Tibial artery (tissue), 4 donors: ENCODE measurements at regions not wholly inside any gene's neighbourhood (a gene's known extent, or its start where the extent isn't known, plus 50 kb on each side); places are given as distances from the start of the nearest gene placed in this dataset.
"Not testable (repeated sequence)": the region's sequence is repeated elsewhere in the genome, so short reads cannot be mapped to it uniquely, and the experiment has no call there.

Source experiments
- DNase-seq, 2 donors: peaks; one replicate each; pipeline ENCODE4 v3.0.0-alpha.2; 2019
- H3K27ac ChIP-seq, 2 donors: fragments of 200-600 bp; sonication (generic) in 1 of 2; 1 replicate in 1 of 2; 2 replicates in 1 of 2; pipeline ENCODE4 v1.5.1; 2018 to 2019; ENCODE audit warnings: mild to moderate bottlenecking in 1 of 2
- H3K27me3 ChIP-seq, 2 donors: fragments of 200-600 bp; sonication (generic) in 1 of 2; one replicate each; pipeline versions ENCODE4 v1.5.1 to v1.6.0; 2016 to 2019
- H3K36me3 ChIP-seq, 3 donors: fragments of 200-600 bp; sonication (generic) in 2 of 3; one replicate each; pipeline ENCODE4 v1.5.1; 2016 to 2019; ENCODE audit warnings: mild to moderate bottlenecking in 2 of 3
- H3K4me1 ChIP-seq, 4 donors: fragments of 200-600 bp; sonication (generic) in 2 of 4; 1 replicate in 3 of 4; 2 replicates in 1 of 4; pipeline ENCODE4 v1.5.1; 2016 to 2019
- H3K4me3 ChIP-seq, 2 donors: fragments of 200-600 bp; sonication (generic) in 1 of 2; 1 replicate in 1 of 2; 2 replicates in 1 of 2; pipeline ENCODE4 v1.5.1; 2018 to 2019; ENCODE audit warnings: mild to moderate bottlenecking in 2 of 2
- H3K9me3 ChIP-seq, 3 donors: fragments of 200-600 bp; sonication (generic) in 1 of 3; one replicate each; pipeline ENCODE4 v1.5.1; 2016 to 2019
- intact Hi-C: fragments of 100-400 bp; cut with DNase I; formaldehyde crosslinking; loops from one replicate; pipeline ENCODE4 v1.15.0; 2023; ENCODE audit warnings: low total_unique reads
- TF ChIP-seq, protein P1 (sequence below), 2 experiments: fragments of 200-600 bp in 1 of 2; fragments of 450-650 bp in 1 of 2; IDR thresholded peaks; one replicate each; pipeline ENCODE4 v1.5.1; 2017 to 2019; ENCODE audit warnings: antibody characterized with exemption in 2 of 2, mild to moderate bottlenecking in 1 of 2, moderate library complexity in 1 of 2

DNA sequence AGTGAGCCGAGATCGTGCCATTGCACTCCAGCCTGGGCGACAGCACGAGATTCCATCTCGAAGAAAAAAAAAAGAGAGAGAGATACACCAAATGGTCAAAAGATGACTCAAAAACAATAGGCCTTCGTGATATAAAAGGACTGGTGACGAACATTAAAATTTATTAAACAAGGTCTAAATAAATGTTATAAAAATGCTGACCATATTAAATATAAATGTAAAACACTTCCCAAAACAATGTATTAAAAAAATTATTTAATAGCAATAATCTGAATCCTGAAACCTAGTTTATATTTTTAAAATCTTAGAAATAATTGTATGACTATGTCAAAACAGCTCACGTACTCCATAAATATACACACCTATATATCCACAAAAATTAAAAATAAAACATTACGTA, 247.6 kb downstream of the SETD4 start:
- Histone ChIP-seq H3K9me3 (no peaks in the 10 kb centered on the region), H3K4me3 (no peak overlapping the region), H3K4me1 (no peaks in the 10 kb centered on the region), H3K27ac (no peak overlapping the region), H3K27me3 (no peaks in the 10 kb centered on the region), H3K36me3 (no peaks in the 10 kb centered on the region)
- intact Hi-C loops = no loop called here
- DNase-seq = no peak
- TF ChIP-seq, protein P1, sequence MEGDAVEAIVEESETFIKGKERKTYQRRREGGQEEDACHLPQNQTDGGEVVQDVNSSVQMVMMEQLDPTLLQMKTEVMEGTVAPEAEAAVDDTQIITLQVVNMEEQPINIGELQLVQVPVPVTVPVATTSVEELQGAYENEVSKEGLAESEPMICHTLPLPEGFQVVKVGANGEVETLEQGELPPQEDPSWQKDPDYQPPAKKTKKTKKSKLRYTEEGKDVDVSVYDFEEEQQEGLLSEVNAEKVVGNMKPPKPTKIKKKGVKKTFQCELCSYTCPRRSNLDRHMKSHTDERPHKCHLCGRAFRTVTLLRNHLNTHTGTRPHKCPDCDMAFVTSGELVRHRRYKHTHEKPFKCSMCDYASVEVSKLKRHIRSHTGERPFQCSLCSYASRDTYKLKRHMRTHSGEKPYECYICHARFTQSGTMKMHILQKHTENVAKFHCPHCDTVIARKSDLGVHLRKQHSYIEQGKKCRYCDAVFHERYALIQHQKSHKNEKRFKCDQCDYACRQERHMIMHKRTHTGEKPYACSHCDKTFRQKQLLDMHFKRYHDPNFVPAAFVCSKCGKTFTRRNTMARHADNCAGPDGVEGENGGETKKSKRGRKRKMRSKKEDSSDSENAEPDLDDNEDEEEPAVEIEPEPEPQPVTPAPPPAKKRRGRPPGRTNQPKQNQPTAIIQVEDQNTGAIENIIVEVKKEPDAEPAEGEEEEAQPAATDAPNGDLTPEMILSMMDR (IDR thresholded peaks at IDR 0.05) = no peak

DNA sequence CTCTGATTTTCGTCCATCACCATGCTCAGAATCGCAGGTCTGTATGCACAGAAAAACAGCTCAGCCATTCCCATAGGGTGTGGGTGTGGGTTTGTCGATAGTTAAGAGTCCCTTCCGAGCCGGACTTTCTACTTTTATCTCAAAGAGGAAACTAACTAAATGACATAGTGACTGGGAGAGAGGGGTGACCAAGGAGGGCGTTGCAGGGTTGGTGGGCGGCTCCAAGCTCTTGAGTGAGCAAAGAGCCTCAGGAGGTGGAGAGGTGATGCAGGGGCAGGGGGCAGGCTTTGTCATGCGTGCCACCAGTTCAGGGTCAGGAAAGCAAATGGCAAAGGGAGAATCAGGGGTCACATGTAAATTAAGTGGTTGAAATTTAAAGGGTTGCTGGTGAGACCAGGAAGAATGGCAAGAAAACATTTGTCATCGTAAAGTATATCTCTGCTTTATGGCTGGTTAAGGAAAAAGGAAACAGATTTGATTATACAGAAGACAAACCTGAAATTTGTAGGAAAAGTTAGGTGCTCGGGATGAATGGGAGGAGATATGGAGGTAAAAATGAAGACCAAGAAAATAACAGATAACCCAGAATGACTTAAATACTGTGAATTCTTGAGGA, 249.0 kb downstream of the SETD4 start:
- no peaks in the 10 kb centered on the region for H3K4me1 ChIP-seq
- intact Hi-C loops = no loop called here
- H3K4me3 ChIP-seq = no peak overlapping the region
- no peak for DNase-seq
- no peak overlapping the region for H3K27ac ChIP-seq
- H3K27me3 ChIP-seq = no peaks in the 10 kb centered on the region
- no peaks in the 10 kb centered on the region for H3K9me3 ChIP-seq
- TF ChIP-seq, protein P1 (IDR thresholded peaks at IDR 0.05) = no peak
- no peaks in the 10 kb centered on the region for H3K36me3 ChIP-seq

DNA sequence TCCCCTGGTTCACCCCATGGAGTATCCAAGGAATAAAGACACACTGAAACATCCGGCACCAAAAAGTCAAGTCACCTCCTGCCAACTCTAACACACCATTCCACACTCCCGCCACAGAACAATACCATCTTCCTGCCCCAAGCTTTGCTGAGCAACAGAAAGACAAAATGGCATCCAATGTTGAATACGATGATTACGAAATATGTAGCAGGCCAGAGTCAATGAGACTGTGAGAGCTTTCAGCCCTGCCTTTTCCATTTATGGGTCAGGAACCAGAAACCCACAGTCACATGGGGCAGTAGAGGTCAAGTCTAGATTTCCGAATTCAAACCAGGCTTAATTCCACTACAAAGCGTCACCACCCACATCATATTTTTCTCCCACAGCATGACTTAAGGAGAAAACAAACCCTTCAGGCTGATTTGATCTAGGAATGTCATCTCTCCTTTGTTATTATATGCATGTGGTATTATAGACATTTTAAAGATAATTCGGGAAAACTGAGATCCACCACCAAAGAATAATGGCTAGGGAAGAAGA, 249.8 kb downstream of the SETD4 start:
- DNase-seq = no peak
- Histone ChIP-seq H3K27me3 (no peaks in the 10 kb centered on the region), H3K9me3 (no peaks in the 10 kb centered on the region), H3K4me3 (no peak overlapping the region), H3K36me3 (no peaks in the 10 kb centered on the region), H3K4me1 (no peaks in the 10 kb centered on the region), H3K27ac (no peak overlapping the region)
- TF ChIP-seq, protein P1 (IDR thresholded peaks at IDR 0.05) = no peak
- intact Hi-C loops = no loop called here

DNA sequence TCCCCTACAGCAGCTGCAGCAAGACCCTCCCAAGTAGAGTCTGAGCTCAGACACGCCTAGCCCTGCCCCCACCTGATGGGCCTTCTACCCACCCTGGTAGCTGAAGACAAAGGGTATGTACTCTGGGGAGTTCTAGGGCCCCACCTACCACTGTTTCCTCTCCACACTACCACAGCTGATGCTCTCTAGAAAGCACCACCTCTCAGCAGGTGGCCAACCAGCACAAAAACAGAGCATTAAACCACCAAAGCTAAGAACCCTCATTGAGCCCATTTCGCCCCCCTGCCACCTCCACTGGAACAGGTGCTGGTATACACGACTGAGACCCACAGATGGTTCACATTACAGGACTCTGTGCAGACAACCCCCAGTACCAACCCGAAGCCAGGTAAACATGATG, 258.9 kb downstream of the SETD4 start:
- no peak for DNase-seq
- Histone ChIP-seq H3K36me3 (no peaks in the 10 kb centered on the region), H3K27me3 (no peaks in the 10 kb centered on the region), H3K4me1 (no peaks in the 10 kb centered on the region), H3K9me3 (no peaks in the 10 kb centered on the region), H3K4me3 (no peak overlapping the region), H3K27ac (no peak overlapping the region)
- TF ChIP-seq, protein P1 (IDR thresholded peaks at IDR 0.05) = no peak
- intact Hi-C loops = no loop called here

DNA sequence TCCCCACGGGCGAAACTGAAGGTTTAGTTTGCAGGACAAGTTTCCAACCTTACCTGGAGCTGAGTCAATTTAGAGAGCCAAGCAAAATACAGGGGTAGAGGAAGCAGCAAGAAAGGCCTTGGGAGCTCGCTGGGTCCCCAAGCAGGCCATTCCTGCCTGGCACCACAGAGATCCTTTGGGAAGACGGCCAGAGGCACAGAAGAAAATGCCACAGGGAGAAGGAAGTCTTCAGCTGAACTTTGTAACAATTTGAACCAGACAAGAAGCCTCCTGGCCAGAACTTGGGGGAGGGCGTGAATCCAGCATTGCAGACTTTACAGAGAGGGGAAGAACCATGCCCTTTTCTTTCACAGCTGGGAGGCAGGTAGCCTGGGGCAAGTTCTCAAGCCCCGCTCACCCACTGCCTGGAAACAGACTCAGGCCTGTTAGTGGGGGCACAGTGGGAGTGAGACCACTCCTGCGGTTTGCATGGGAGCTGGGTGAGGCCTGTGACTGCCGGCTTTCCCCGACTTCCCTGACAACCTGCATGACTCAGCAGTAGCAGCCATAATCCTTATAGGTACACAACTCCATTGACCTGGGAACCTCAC, 259.4 kb downstream of the SETD4 start:
- DNase-seq, H3K4me3 ChIP-seq, H3K27ac ChIP-seq, H3K4me1 ChIP-seq, H3K9me3 ChIP-seq, H3K36me3 ChIP-seq, H3K27me3 ChIP-seq, intact Hi-C loops: not testable (repeated sequence)

DNA sequence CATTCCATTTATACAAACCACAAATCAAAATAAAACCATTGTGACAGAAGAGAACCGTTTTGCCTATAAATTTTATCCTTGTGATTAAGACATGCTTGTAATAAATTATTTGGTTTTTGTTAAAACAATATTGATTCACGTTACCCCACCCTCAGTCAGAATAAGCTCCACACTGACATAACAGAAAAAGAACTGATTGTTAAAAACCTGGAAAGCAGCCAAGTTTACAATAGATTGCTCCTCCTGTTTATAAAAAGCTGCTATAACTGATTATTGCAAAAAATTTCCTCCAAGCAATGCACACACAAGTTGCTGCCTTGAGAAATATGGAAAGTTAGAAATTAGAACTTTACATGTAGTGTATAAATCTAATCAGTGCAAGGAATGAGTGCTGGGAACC, 263.5 kb downstream of the SETD4 start:
- Histone ChIP-seq H3K36me3 (no peaks in the 10 kb centered on the region), H3K27ac (no peak overlapping the region), H3K27me3 (no peaks in the 10 kb centered on the region), H3K4me1 (no peaks in the 10 kb centered on the region), H3K4me3 (no peak overlapping the region), H3K9me3 (no peaks in the 10 kb centered on the region)
- DNase-seq = no peak
- TF ChIP-seq, protein P1 (IDR thresholded peaks at IDR 0.05) = no peak
- intact Hi-C loops = no loop called here

DNA sequence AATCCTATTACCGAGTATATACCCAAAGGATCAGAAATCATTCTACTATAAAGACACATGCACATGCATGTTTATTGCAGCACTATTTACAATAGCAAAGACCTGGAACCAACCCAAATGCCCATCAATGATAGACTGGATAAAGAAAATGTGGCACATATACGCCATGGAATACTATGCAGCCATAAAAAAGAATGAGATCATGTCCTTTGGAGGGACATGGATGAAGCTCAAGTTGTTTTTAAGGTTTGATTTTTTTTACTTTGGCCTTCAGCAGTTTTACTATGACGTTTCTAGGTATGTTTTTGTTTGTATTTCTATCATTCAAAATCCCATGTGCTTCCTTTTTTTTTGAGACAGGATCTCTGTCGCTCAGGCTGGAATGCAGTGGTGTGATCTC, 265.8 kb downstream of the SETD4 start:
- H3K36me3 ChIP-seq, H3K4me1 ChIP-seq, H3K9me3 ChIP-seq, H3K27me3 ChIP-seq, H3K27ac ChIP-seq, DNase-seq, H3K4me3 ChIP-seq, intact Hi-C loops: not testable (repeated sequence)
